GM21529 (cell line): ENCODE measurements at regions not wholly inside any gene's neighbourhood (a gene's known extent, or its start where the extent isn't known, plus 50 kb on each side); places are given as distances from the start of the nearest gene placed in this dataset.

Experiments
- ATAC-seq: cut with Tn5 transposase; IDR thresholded peaks from one replicate; pipeline ENCODE4 v1.9.1; 2021; ENCODE audit not compliant: unreplicated experiment

- ATAC-seq, result no peak
Measured at GRCh38 chr2:188042412-188042811, 249.3 kb upstream of the GULP1 start.

DNA sequence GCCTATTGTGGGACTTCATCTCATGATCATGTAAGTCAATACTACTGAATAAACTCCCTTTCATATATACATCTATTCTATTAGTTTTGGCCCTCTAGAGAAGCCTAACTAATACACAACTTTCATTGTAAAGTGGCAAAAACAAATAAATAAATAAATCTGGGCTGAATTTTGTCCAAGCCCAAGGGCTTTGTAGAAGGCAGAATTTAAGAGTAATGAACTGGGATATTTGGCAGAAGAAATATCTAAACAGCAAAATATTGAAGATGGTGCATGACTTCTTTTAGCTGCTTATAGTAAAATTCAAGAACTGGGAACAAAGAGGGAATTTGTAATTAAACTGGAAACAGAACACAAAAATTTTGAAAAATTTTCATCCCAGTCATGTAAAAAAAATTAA is 246.7 kb upstream of the GULP1 start:
- no peak for ATAC-seq

- no peak for ATAC-seq
Measured at GRCh38 chr2:188046437-188046836, 245.2 kb upstream of the GULP1 start.

DNA sequence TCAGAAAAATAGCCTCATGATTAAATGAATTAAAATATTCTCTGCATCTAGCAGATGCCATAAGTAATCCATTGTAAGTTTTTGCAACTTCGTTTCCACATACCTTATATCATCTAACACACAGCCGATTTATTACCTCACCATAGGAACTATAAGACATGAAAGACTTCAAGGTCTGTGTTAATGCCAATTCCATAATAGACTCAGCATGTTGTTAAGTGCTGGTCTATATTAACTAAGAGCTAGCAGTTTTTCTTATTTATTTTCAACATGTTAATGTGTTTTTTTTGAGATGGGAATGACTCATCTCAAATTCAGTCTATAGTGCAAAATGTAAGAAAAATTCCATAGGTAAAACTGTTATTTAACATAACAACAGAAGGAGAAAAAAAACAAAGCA is 243.9 kb upstream of the GULP1 start:
- ATAC-seq, result no peak

DNA sequence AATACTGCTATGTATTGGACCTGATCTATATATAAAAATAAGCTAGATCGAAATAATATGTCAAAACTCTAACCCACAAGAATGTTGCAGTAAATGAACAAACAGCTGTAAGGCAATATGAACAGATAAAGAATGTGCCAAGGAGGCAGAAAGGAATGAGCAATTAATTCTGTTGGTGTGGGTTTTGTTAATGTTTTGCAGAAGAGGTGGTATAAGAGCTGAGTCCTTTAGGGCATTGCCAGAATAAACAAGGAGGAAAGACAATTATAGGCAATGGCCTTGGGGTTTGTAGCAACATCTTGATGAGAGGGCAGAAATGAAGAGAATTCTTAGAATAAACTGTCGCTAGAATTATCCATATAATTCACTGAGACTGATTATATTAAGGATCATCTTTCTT is 240.9 kb upstream of the GULP1 start:
- no peak for ATAC-seq

- no peak for ATAC-seq
Measured at GRCh38 chr2:188051706-188052105, 240.0 kb upstream of the GULP1 start.

DNA sequence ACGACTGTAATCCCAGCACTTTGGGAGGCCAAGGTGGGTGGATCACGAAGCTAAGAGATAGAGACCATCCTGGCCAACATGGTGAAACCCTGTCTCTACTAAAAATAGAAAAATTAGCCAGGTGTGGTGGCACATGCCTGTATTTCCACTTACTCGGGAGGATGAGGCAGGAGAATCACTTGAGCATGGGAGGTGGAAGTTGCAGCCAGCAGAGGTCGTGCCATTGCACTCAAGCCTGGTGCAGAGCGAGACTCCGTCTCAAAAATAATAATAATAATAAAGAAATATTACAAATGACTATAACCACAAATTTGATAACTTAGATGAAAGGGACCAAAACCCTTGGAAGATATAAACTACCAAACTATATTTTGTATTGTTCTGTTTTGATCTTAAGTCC is 226.3 kb upstream of the GULP1 start:
- no peak for ATAC-seq

DNA sequence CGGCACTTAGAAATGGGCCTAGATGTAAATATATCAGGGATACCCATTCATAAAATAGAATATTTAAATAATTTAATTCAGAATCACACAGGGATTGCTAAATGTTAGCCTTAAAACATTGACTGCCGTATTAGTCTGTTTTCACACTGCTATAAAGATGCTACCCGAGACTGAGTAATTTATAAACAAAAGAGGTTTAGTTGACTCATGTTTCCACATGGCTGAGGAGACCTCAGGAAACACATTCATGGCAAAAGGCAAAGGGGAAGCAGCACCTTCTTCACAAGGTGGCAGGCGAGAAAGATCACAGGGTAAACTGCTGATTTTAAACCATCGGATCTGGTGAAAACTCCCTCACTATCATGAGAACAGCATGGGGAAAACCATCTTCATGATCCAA is 223.6 kb upstream of the GULP1 start:
- no peak for ATAC-seq

- peak; percentile 77 for ATAC-seq
Measured at GRCh38 chr2:188076149-188077056, 215.3 kb upstream of the GULP1 start.

- ATAC-seq, result no peak
Measured at GRCh38 chr2:188077757-188078156, 213.9 kb upstream of the GULP1 start.

DNA sequence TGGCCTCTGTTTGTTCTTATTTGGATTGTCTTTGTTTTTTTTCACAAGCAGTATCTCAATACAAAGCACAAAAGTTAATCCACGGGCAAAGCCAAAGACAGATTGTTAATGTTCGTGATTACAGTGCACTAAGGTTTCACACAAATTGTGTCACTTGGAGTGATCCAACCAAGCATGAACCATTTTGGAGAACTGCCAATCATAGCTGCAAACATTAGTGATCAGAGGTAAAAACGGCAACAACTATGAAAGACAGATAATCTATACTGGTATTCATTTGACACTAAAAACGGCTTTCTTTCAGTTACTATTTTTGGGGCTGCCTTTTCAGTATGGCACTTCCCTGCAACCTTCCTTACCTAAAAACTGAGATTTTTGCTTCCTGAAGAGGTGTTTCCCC is 213.1 kb upstream of the GULP1 start:
- peak; percentile 42 for ATAC-seq

DNA sequence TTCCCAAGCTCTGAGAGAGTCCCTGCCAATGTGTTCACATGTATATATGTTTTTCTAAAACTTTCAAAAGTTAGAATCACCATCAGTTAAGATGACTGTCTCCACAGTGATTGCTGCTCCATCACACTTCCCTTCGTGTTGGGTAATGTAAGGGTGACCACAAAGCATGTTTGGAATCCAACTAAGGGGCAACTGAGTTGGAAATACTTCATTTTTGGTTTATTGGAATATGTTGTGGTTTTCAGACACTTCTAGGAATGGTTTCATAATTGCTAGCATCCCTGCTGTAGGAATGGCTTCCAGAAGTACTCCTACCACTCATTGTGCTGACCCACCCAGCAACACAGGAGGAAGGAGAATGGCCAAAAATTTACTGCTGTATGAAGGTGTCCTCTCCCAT is 212.5 kb upstream of the GULP1 start:
- ATAC-seq, result no peak

DNA sequence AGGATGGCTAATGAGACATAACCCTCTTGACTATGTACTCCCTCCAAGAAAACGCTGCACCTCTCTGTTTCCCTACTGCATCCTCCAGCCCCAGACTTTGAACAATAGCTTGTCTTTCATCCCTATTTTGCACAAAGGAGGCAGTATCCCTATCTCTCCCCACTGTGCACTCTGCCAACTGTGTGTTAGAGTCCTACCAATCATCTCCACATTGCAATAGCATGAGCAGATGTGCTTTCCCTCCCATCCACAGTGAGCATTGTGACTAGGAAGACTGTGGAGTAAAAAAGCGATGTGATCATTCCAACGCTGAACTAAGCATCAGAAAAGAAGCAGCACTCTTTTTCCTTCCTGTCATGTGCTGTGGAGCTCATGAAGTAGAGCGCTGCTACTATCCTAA is 206.3 kb upstream of the GULP1 start:
- ATAC-seq, result no peak

DNA sequence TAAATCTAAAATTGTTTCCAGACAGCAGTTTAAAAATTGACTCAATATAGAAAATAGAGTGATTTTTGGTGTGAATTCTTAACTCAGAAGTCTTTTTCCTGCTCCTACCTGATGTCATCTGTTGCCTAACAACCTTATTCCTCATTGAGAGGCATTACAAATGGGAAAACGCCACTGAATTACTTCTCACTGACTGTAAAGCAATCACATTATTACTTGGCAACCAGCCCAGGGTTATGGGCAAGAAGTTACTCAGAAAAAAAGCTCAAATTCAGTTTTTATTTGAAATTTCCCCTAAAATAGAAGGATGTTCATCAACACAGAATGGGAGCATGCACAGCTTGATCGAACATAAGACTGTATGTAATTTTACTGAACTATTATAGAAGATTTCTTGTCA is 201.8 kb upstream of the GULP1 start:
- no peak for ATAC-seq

GRCh38 chr2:188091220-188091619 is 200.5 kb upstream of the GULP1 start:
- no peak for ATAC-seq

DNA sequence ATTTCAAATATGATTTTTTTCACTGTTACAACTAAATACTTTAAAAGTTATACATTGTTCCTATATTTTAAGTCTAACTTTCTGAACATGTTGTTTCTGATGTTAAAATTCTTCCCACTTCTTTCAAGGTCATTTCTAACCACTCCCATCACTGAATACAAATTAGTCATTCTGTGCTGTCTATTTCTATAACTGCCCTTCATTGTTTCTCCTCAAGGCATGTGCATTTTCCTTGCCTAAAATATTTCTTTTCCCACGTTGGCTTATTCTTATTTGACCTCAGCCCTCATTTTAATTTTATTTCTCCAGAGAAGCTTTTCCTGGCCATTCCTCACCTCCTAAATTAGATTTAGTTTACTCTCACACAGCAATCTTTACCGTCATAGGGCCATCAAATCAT is 198.9 kb upstream of the GULP1 start:
- ATAC-seq, result no peak

GRCh38 chr2:188096910-188097309 is 194.8 kb upstream of the GULP1 start:
- ATAC-seq, result no peak

GRCh38 chr2:188102881-188103280 is 188.8 kb upstream of the GULP1 start:
- ATAC-seq, result no peak

GRCh38 chr2:188114014-188114413 is 177.7 kb upstream of the GULP1 start:
- no peak for ATAC-seq

GRCh38 chr2:188117706-188118105 is 174.0 kb upstream of the GULP1 start:
- no peak for ATAC-seq

DNA sequence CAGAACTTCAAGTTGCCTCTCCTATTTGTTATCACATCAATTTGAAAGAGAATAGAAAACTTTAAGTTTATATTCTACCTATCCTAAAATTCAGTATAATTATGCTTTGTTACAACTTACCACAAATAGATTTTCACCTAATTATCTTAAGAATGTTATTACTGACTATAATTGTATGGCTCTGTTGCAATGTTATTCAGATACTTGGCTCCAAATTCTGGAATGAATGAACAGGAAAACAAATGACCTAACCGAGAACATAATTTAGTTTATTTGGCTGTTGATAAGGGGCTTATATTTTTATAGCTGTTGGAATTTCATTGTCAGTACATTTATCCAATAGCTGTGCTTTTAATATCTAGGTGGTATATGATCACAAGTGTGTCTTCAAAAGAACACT is 173.2 kb upstream of the GULP1 start:
- ATAC-seq, result no peak

- no peak for ATAC-seq
Measured at GRCh38 chr2:188119112-188119838, 172.4 kb upstream of the GULP1 start.
